HepG2 (cell line): ENCODE measurements at regions not wholly inside any gene's neighbourhood (a gene's known extent, or its start where the extent isn't known, plus 50 kb on each side); places are given as distances from the start of the nearest gene placed in this dataset.
A peak's percentile ranks its signal among the peaks of the same experiment; 100 is the strongest.

Source experiments
- ATAC-seq: fragments of 200-7000 bp; cut with Tn5 transposase; 3 replicates; pipeline ENCODE4 v1.9.1; 2020; ENCODE audit warnings: mild to moderate bottlenecking, moderate library complexity
- BruUV-seq: library from RNA; stranded (reverse); fragments of 400-500 nt; replicated peaks from 2 replicates; lab custom pipeline; 2021; lab: Mats Ljungman, UMichigan
- CTCF ChIA-PET: fragments of 300-600 bp; formaldehyde crosslinking; extraction: SDS; loops from one replicate; lab custom pipeline; 2021; ENCODE audit warnings: low total read pairs, inconsistent platforms, low intra/inter-chr PET ratio; lab: Yijun Ruan, JAX
- POLR2A ChIA-PET: fragments of 350-600 bp; sonication (Branson Sonifier 250); formaldehyde crosslinking; loops from one replicate; lab custom pipeline; 2020; ENCODE audit warnings: antibody characterized with exemption, inconsistent platforms; lab: Yijun Ruan, JAX
- DNase-seq: peaks from one replicate; pipeline ENCODE4 v3.0.0-alpha.2; 2015; ENCODE audit warnings: low spot score
- FAIRE-seq: peaks from 3 replicates; lab custom pipeline; 2011; peaks lifted over from hg19 to GRCh38; lab: Jason Lieb, UNC
- H2AFZ ChIP-seq: one replicate; pipeline ENCODE4 v1.6.1; 2011; ENCODE audit warnings: low read length, inconsistent platforms
- H3K27ac ChIP-seq: fragments of 300-600 bp; 3 replicates; pipeline ENCODE4 v1.8.0; 2011; ENCODE audit warnings: mixed run types, mild to moderate bottlenecking, mixed read lengths, low read length, inconsistent platforms; ENCODE audit not compliant: insufficient read depth; ENCODE audit errors: extremely low read length
- H3K27me3 ChIP-seq, 2 experiments: fragments of 200-600 bp in 1 of 2; 2 replicates in 1 of 2; 3 replicates in 1 of 2; pipeline versions ENCODE4 v1.6.0 to v1.8.0; 2011; ENCODE audit warnings: low read length in 2 of 2, mild to moderate bottlenecking in 2 of 2, moderate library complexity in 2 of 2, inconsistent platforms in 1 of 2; ENCODE audit not compliant: insufficient read depth in 2 of 2, control insufficient read depth in 1 of 2
- H3K36me3 ChIP-seq, 2 experiments: fragments of 200-600 bp in 1 of 2; replicated peaks in 1 of 2; 2 replicates in 1 of 2; 3 replicates in 1 of 2; pipeline versions ENCODE4 v1.5.1 to v1.8.0; 2011; ENCODE audit warnings: low read length in 2 of 2, inconsistent platforms in 1 of 2; ENCODE audit not compliant: insufficient read depth in 2 of 2, control insufficient read depth in 1 of 2
- H3K4me1 ChIP-seq: 2 replicates; pipeline ENCODE4 v1.5.1; 2012; ENCODE audit warnings: low read length, inconsistent platforms; ENCODE audit not compliant: insufficient read depth
- H3K4me2 ChIP-seq: 2 replicates; pipeline ENCODE4 v1.6.0; 2011; ENCODE audit warnings: low read depth, low read length, inconsistent platforms
- H3K4me3 ChIP-seq, 3 experiments: fragments of 200-600 bp in 1 of 3; sonication (generic), shearing (Covaris generic) in 1 of 3; replicated peaks in 1 of 3; 2 replicates each; pipeline ENCODE4 v1.5.1; 2011 to 2016; ENCODE audit warnings: low read length in 3 of 3, inconsistent platforms in 2 of 3, low read depth in 2 of 3, mild to moderate bottlenecking in 2 of 3, control low read depth in 1 of 3, mixed read lengths in 1 of 3; ENCODE audit not compliant: insufficient read depth in 1 of 3
- H3K79me2 ChIP-seq: one replicate; pipeline ENCODE4 v1.6.1; 2011; ENCODE audit warnings: low read length, inconsistent platforms; ENCODE audit not compliant: insufficient read depth
- H3K9ac ChIP-seq: 2 replicates; pipeline ENCODE4 v1.6.0; 2011; ENCODE audit warnings: mild to moderate bottlenecking, low read depth, low read length, inconsistent platforms; ENCODE audit not compliant: insufficient read depth
- H3K9me3 ChIP-seq: 2 replicates; pipeline ENCODE4 v1.5.1; 2012; ENCODE audit warnings: mild to moderate bottlenecking, low read length
- H4K20me1 ChIP-seq: 2 replicates; pipeline ENCODE4 v1.6.0; 2011; ENCODE audit warnings: inconsistent platforms, mild to moderate bottlenecking, low read length, moderate library complexity; ENCODE audit not compliant: insufficient read depth
- ARNTL ChIP-seq: sonication (generic); formaldehyde crosslinking; IDR thresholded peaks from 2 replicates; pipeline ENCODE4 v1.4.0; 2020; ENCODE audit warnings: mild to moderate bottlenecking, missing genetic modification reagents
- ERF ChIP-seq: IDR thresholded peaks from 2 replicates; pipeline ENCODE4 v1.6.1; 2018; ENCODE audit warnings: missing biosample characterization, missing genetic modification reagents
- KDM5A ChIP-seq: fragments of 200-600 bp; sonication (generic); IDR thresholded peaks from 2 replicates; pipeline ENCODE4 v1.7.0; 2018; ENCODE audit warnings: antibody characterized with exemption, mild to moderate bottlenecking, low read length, borderline replicate concordance
- NAIF1 ChIP-seq: sonication (generic); formaldehyde crosslinking; IDR thresholded peaks from 2 replicates; pipeline ENCODE4 v1.5.0; 2020; ENCODE audit warnings: mild to moderate bottlenecking, missing genetic modification reagents, borderline replicate concordance
- NR1H2 ChIP-seq: sonication (generic); formaldehyde crosslinking; IDR thresholded peaks from 2 replicates; pipeline ENCODE4 v1.8.1; 2022; ENCODE audit warnings: low read depth, missing genetic modification reagents, borderline replicate concordance
- THYN1 ChIP-seq: sonication (generic); formaldehyde crosslinking; IDR thresholded peaks from 2 replicates; pipeline ENCODE4 v1.8.1; 2023; ENCODE audit warnings: low read depth, mild to moderate bottlenecking, moderate library complexity, missing genetic modification reagents, borderline replicate concordance
- ZBTB20 ChIP-seq: sonication (generic); formaldehyde crosslinking; IDR thresholded peaks from 2 replicates; pipeline ENCODE4 v1.8.1; 2023; ENCODE audit warnings: missing genetic modification reagents, low read depth, mild to moderate bottlenecking, borderline replicate concordance
- ZNF10 ChIP-seq: sonication (generic); formaldehyde crosslinking; IDR thresholded peaks from 2 replicates; pipeline ENCODE4 v1.4.0; 2020; ENCODE audit warnings: mild to moderate bottlenecking, low read depth, missing genetic modification reagents, borderline replicate concordance
- ZNF274 ChIP-seq: sonication (generic); formaldehyde crosslinking; IDR thresholded peaks from 2 replicates; pipeline ENCODE4 v1.5.1; 2020; ENCODE audit warnings: mild to moderate bottlenecking, missing genetic modification reagents
- ZNF292 ChIP-seq: sonication (generic); formaldehyde crosslinking; IDR thresholded peaks from 2 replicates; pipeline ENCODE4 v1.8.1; 2022; ENCODE audit warnings: mild to moderate bottlenecking, low read depth, missing genetic modification reagents, borderline replicate concordance
- ZNF333 ChIP-seq: sonication (generic); formaldehyde crosslinking; IDR thresholded peaks from 2 replicates; pipeline ENCODE4 v1.4.0; 2020; ENCODE audit warnings: mild to moderate bottlenecking, missing genetic modification reagents, borderline replicate concordance
- ZNF367 ChIP-seq: sonication (generic); formaldehyde crosslinking; IDR thresholded peaks from 2 replicates; pipeline ENCODE4 v1.4.0; 2020; ENCODE audit warnings: missing genetic modification reagents, borderline replicate concordance
- ZNF530 ChIP-seq: sonication (generic); formaldehyde crosslinking; IDR thresholded peaks from 2 replicates; pipeline ENCODE4 v1.5.0; 2020; ENCODE audit warnings: low read depth, mild to moderate bottlenecking, missing genetic modification reagents
- ZNF792 ChIP-seq: IDR thresholded peaks from 2 replicates; pipeline ENCODE4 v1.6.1; 2016
- ZNF841 ChIP-seq: sonication (generic); formaldehyde crosslinking; IDR thresholded peaks from 2 replicates; pipeline ENCODE4 v1.8.1; 2023; ENCODE audit warnings: missing genetic modification reagents, borderline replicate concordance
- ZZZ3 ChIP-seq: sonication (generic); formaldehyde crosslinking; IDR thresholded peaks from 2 replicates; pipeline ENCODE4 v1.4.0; 2020; ENCODE audit warnings: missing genetic modification reagents, mild to moderate bottlenecking, borderline replicate concordance
- WGBS: methylation state at CpG from one replicate; pipeline ENCODE4 v1.1.6; 2017; ENCODE audit warnings: low lambda C conversion rate; 5-methylcytosine and 5-hydroxymethylcytosine counted together
- in situ Hi-C: cut with HindIII; loops from 2 replicates; pipeline ENCODE4 v1.10.0; 2017; ENCODE audit warnings: low pct_unique_long_range_greater_than_20kb; ENCODE audit not compliant: extremely low pct_ligation_motif_present
- intact Hi-C: fragments of 100-400 bp; cut with micrococcal nuclease; formaldehyde crosslinking; loops from one replicate; pipeline ENCODE4 v1.10.0; 2022; ENCODE audit not compliant: unreplicated experiment
- TF ChIP-seq, protein P1 (sequence below): sonication (generic); formaldehyde crosslinking; IDR thresholded peaks from 2 replicates; pipeline ENCODE4; 2020; ENCODE audit warnings: missing genetic modification reagents, mild to moderate bottlenecking, borderline replicate concordance
- TF ChIP-seq, protein P2 (sequence below): sonication (generic); formaldehyde crosslinking; conservative IDR thresholded peaks from 2 replicates; pipeline ENCODE4 v1.8.0; 2022; ENCODE audit warnings: mild to moderate bottlenecking, moderate library complexity, missing genetic modification reagents

DNA sequence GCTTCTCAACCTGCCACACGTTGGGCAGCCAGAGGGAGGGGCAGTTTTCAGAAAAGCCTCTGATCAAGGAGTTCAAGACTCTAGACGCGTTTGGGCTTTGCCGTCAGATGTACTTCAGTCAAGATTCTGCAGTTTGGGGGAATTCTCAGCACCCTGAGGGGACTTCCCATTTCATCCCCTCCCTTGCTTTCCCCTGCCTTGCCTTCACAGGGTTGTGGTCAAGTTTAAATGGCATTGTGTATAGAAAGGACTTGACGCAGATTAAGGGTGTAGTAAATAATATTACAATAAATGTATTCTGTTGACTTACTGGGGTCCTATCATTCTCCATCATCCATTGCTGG, 198.3 kb upstream of the NABP1 start:
- Histone ChIP-seq H3K27ac (no peak overlapping the region), H3K9ac (no peak overlapping the region), H4K20me1 (no peaks in the 10 kb centered on the region), H3K27me3 (no peaks in the 10 kb centered on the region; a peak in 2 of 5 replicates), H3K9me3 (peaks cover 29% of the 10 kb centered on the region), H2AFZ (no peak overlapping the region), H3K4me2 (peak overlapping the region; percentile 25; the same call in 1 of the 2 replicates), H3K36me3 (no peaks in the 10 kb centered on the region), H3K4me1 (no peaks in the 10 kb centered on the region), H3K79me2 (no peaks in the 10 kb centered on the region), H3K4me3 (no peak overlapping the region)
- TF ChIP-seq ZNF10 (no peak), ZNF530 (CRISPR knock-in tag) (no peak), ARNTL (no peak), ERF (no peak), ZNF274 (CRISPR knock-in tag) (no peak), THYN1 (CRISPR knock-in tag) (no peak), ZNF792 (CRISPR knock-in tag) (no peak), NR1H2 (CRISPR knock-in tag) (no peak), ZNF292 (CRISPR knock-in tag) (no peak), ZNF841 (CRISPR knock-in tag) (no peak), ZNF333 (CRISPR knock-in tag) (no peak), KDM5A (no peak), ZZZ3 (CRISPR knock-in tag) (no peak), ZNF367 (CRISPR knock-in tag) (no peak), NAIF1 (no peak), ZBTB20 (CRISPR knock-in tag) (no peak)
- TF ChIP-seq, protein P1, sequence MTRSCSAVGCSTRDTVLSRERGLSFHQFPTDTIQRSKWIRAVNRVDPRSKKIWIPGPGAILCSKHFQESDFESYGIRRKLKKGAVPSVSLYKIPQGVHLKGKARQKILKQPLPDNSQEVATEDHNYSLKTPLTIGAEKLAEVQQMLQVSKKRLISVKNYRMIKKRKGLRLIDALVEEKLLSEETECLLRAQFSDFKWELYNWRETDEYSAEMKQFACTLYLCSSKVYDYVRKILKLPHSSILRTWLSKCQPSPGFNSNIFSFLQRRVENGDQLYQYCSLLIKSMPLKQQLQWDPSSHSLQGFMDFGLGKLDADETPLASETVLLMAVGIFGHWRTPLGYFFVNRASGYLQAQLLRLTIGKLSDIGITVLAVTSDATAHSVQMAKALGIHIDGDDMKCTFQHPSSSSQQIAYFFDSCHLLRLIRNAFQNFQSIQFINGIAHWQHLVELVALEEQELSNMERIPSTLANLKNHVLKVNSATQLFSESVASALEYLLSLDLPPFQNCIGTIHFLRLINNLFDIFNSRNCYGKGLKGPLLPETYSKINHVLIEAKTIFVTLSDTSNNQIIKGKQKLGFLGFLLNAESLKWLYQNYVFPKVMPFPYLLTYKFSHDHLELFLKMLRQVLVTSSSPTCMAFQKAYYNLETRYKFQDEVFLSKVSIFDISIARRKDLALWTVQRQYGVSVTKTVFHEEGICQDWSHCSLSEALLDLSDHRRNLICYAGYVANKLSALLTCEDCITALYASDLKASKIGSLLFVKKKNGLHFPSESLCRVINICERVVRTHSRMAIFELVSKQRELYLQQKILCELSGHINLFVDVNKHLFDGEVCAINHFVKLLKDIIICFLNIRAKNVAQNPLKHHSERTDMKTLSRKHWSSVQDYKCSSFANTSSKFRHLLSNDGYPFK (CRISPR knock-in tag): no peak
- TF ChIP-seq, protein P2, sequence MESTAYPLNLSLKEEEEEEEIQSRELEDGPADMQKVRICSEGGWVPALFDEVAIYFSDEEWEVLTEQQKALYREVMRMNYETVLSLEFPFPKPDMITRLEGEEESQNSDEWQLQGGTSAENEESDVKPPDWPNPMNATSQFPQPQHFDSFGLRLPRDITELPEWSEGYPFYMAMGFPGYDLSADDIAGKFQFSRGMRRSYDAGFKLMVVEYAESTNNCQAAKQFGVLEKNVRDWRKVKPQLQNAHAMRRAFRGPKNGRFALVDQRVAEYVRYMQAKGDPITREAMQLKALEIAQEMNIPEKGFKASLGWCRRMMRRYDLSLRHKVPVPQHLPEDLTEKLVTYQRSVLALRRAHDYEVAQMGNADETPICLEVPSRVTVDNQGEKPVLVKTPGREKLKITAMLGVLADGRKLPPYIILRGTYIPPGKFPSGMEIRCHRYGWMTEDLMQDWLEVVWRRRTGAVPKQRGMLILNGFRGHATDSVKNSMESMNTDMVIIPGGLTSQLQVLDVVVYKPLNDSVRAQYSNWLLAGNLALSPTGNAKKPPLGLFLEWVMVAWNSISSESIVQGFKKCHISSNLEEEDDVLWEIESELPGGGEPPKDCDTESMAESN: no peak
- ATAC-seq (no peak), DNase-seq (no peak), FAIRE-seq (no peak)
- POLR2A ChIA-PET: no interaction called here
- CTCF ChIA-PET: no interaction called here
- intact Hi-C loops: no loop called here
- in situ Hi-C loops: no loop called here
- BruUV-seq: no TSS peak
- 39% methylated on average over 5 of the region's 5 CpGs for WGBS
